PC-3 (cell line): ENCODE measurements at regions not wholly inside any gene's neighbourhood (a gene's known extent, or its start where the extent isn't known, plus 50 kb on each side); places are given as distances from the start of the nearest gene placed in this dataset.

Source experiments
- ATAC-seq: fragments of 200-7000 bp; cut with Tn5 transposase; 2 replicates; pipeline ENCODE4 v1.9.1; 2020; ENCODE audit warnings: mild to moderate bottlenecking, moderate library complexity
- BruUV-seq: library from RNA; stranded (reverse); fragments of 400-500 nt; replicated peaks from 2 replicates; lab custom pipeline; 2021; lab: Mats Ljungman, UMichigan
- CTCF ChIA-PET: fragments of 300-600 bp; sonication (Branson Sonifier 250); formaldehyde crosslinking; loops from one replicate; lab custom pipeline; 2022; ENCODE audit warnings: antibody characterized with exemption; lab: Charles Lee
- POLR2A ChIA-PET: fragments of 300-600 bp; sonication (Branson Sonifier 250); formaldehyde crosslinking; loops from one replicate; lab custom pipeline; 2022; ENCODE audit warnings: antibody characterized with exemption; ENCODE audit not compliant: unreplicated experiment; lab: Charles Lee
- DNase-seq: peaks from one replicate; pipeline ENCODE4 v3.0.0-alpha.2; 2015
- H2AFZ ChIP-seq: fragments of 300-600 bp; sonication (generic); 2 replicates; pipeline ENCODE4 v1.6.0; 2016; ENCODE audit warnings: antibody characterized with exemption, low read length
- H3F3A ChIP-seq: fragments of 300-600 bp; sonication (generic); one replicate; pipeline ENCODE4 v1.6.0; 2017; ENCODE audit warnings: antibody characterized with exemption, low read length, control low read depth, mild to moderate bottlenecking; ENCODE audit not compliant: unreplicated experiment
- H3K27ac ChIP-seq: fragments of 300-600 bp; sonication (generic); 2 replicates; pipeline ENCODE4 v1.5.1; 2016; ENCODE audit warnings: mild to moderate bottlenecking, low read length
- H3K27me3 ChIP-seq: fragments of 300-600 bp; sonication (generic); 2 replicates; pipeline ENCODE4 v1.6.1; 2016; ENCODE audit warnings: low read length, mixed read lengths
- H3K36me3 ChIP-seq: fragments of 300-600 bp; sonication (generic); 2 replicates; pipeline ENCODE4 v1.6.1; 2016; ENCODE audit warnings: low read depth, mixed run types, low read length, mixed read lengths
- H3K4me1 ChIP-seq: fragments of 300-600 bp; sonication (generic); 2 replicates; pipeline ENCODE4 v1.5.1; 2016; ENCODE audit warnings: low read length; ENCODE audit not compliant: insufficient read depth
- H3K4me2 ChIP-seq: fragments of 300-600 bp; sonication (generic); 2 replicates; pipeline ENCODE4 v1.6.0; 2016; ENCODE audit warnings: low read length
- H3K4me3 ChIP-seq: fragments of 300-600 bp; sonication (generic); 2 replicates; pipeline ENCODE4 v1.5.1; 2016; ENCODE audit warnings: mild to moderate bottlenecking, low read length, mixed read lengths
- H3K79me2 ChIP-seq: fragments of 300-600 bp; sonication (generic); 2 replicates; pipeline ENCODE4 v1.6.1; 2017; ENCODE audit warnings: low read length, mixed read lengths
- H3K9ac ChIP-seq: fragments of 300-600 bp; sonication (generic); 2 replicates; pipeline ENCODE4 v1.6.0; 2016; ENCODE audit warnings: mild to moderate bottlenecking, low read length
- H3K9me2 ChIP-seq: fragments of 300-600 bp; sonication (generic); replicated peaks from 2 replicates; pipeline ENCODE4 v1.6.1; 2016; ENCODE audit warnings: mixed run types, low read length, mixed read lengths
- H3K9me3 ChIP-seq: fragments of 300-600 bp; sonication (generic); 2 replicates; pipeline ENCODE4 v1.6.1; 2016; ENCODE audit warnings: low read length, mixed read lengths
- H4K20me1 ChIP-seq: fragments of 300-600 bp; sonication (generic); 2 replicates; pipeline ENCODE4 v1.6.1; 2016; ENCODE audit warnings: low read length, mixed read lengths
- EZH2 ChIP-seq: fragments of 300-600 bp; sonication (generic); IDR thresholded peaks from one replicate; pipeline ENCODE4 v1.6.1; 2017; ENCODE audit warnings: antibody characterized with exemption, mild to moderate bottlenecking, low read length; ENCODE audit not compliant: unreplicated experiment
- EZH2phosphoT487 ChIP-seq: fragments of 300-600 bp; sonication (generic); IDR thresholded peaks from 2 replicates; pipeline ENCODE4 v1.6.1; 2018; ENCODE audit warnings: mild to moderate bottlenecking, antibody characterized with exemption, low read length, borderline replicate concordance
- intact Hi-C: fragments of 100-400 bp; cut with micrococcal nuclease; formaldehyde crosslinking; loops from 2 replicates; pipeline ENCODE4 v1.9.0; 2023
- TF ChIP-seq, protein P1 (sequence below): fragments of 300-600 bp; sonication (generic); conservative IDR thresholded peaks from 2 replicates; pipeline ENCODE4 v1.5.1; 2017; ENCODE audit warnings: antibody characterized with exemption, low read depth, mild to moderate bottlenecking, low read length

DNA sequence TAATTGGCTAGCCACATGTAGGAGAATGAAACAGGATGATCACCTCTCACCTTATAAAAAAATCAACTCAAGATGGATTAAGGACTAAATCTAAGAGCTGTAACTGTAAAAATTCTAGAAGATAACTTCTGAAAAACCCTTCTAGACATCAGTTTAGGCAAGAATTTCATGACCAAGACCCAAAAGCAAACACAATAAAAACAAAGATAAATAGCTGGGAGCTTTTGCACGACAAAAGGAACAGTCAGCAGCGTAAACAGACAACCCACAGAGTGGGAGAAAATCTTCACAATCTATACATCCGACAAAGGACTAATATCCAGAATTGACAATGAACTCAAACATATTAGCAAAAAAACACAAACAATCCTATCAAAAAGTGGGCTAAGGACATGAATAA lies 316.3 kb downstream of the METTL4 start:
- no peaks in the 10 kb centered on the region for H3K36me3 ChIP-seq
- H3K9me3 ChIP-seq: no peaks in the 10 kb centered on the region
- POLR2A ChIA-PET: interaction anchor here (0.6 kb wide), 1 partner anchor 13 kb away, joined by 3 read pairs; no protein-coding TSS in a partner anchor
- ATAC-seq: peak; percentile 60
- BruUV-seq: no TSS peak
- no peaks in the 10 kb centered on the region for H3K9me2 ChIP-seq
- H3K79me2 ChIP-seq: no peaks in the 10 kb centered on the region
- no peaks in the 10 kb centered on the region for H3F3A ChIP-seq
- H3K4me2 ChIP-seq: no peak overlapping the region
- H3K4me3 ChIP-seq: no peak overlapping the region
- intact Hi-C loops: loop anchor here (5.0 kb wide), 2 partner anchors 68 to 262 kb away; no protein-coding TSS in a partner anchor
- H3K27me3 ChIP-seq: no peaks in the 10 kb centered on the region
- peak overlapping the region; percentile 46; the same call in 1 of the 2 replicates for H3K27ac ChIP-seq
- no peak overlapping the region for H3K9ac ChIP-seq
- peak; percentile 56 for DNase-seq
- H3K4me1 ChIP-seq: peaks cover 31% of the 10 kb centered on the region
- CTCF ChIA-PET: no interaction called here
- no peaks in the 10 kb centered on the region for H4K20me1 ChIP-seq
- H2AFZ ChIP-seq: no peak overlapping the region
- TF ChIP-seq EZH2phosphoT487: no peak
- TF ChIP-seq, protein P1, sequence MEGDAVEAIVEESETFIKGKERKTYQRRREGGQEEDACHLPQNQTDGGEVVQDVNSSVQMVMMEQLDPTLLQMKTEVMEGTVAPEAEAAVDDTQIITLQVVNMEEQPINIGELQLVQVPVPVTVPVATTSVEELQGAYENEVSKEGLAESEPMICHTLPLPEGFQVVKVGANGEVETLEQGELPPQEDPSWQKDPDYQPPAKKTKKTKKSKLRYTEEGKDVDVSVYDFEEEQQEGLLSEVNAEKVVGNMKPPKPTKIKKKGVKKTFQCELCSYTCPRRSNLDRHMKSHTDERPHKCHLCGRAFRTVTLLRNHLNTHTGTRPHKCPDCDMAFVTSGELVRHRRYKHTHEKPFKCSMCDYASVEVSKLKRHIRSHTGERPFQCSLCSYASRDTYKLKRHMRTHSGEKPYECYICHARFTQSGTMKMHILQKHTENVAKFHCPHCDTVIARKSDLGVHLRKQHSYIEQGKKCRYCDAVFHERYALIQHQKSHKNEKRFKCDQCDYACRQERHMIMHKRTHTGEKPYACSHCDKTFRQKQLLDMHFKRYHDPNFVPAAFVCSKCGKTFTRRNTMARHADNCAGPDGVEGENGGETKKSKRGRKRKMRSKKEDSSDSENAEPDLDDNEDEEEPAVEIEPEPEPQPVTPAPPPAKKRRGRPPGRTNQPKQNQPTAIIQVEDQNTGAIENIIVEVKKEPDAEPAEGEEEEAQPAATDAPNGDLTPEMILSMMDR: no peak
- no peak for TF ChIP-seq EZH2

DNA sequence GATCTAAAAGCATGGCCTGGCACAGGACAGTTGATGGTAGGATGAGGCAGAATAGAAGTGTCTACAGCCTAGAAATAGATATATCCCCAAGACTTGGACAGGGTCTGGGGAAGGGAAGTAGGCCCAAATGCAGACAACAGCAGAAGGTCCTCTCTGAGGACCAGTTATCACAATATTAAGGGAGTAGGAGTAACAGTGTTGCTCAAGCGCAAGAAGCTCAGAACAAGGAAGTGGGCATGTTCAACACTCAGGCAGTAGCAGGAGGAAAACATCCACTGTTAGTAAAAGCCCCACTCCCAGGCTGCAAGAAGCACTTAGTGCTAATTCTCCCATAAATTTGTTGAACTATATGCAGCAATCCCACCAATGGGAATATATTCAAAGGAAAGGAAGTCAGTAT lies 314.7 kb downstream of the METTL4 start:
- POLR2A ChIA-PET: no interaction called here
- H2AFZ ChIP-seq: no peak overlapping the region
- BruUV-seq: no TSS peak

DNA sequence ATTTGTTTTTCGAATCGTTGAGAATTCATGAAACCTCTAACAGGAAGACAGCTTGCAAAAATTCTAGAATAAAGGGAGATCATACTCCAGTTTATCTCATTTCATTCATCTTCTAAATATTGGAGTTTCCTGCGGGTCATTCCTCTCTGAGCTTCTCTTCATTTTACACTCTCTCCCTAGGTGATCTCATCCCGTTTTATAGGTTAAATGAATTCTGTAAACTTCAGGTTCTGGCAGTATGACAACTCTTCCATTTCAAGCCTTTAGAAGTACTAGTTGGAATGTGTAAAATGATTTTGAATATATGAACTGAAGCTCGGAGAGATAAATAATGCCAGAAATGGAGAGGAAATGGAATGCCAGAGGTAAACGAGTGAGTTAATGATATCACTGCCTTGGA lies 312.4 kb downstream of the METTL4 start:
- Histone ChIP-seq H3K4me2 (peak overlapping the region; percentile 36), H3K27ac (peak overlapping the region; percentile 13), H4K20me1 (no peaks in the 10 kb centered on the region), H3F3A (no peaks in the 10 kb centered on the region), H3K27me3 (no peaks in the 10 kb centered on the region), H3K4me1 (peaks cover 37% of the 10 kb centered on the region), H3K79me2 (no peaks in the 10 kb centered on the region), H3K4me3 (peak overlapping the region; percentile 22; the same call in 1 of the 2 replicates), H3K9me2 (no peaks in the 10 kb centered on the region), H2AFZ (peak overlapping the region; percentile 33; the same call in 1 of the 2 replicates), H3K9me3 (no peaks in the 10 kb centered on the region), H3K9ac (no peak overlapping the region), H3K36me3 (no peaks in the 10 kb centered on the region)
- TF ChIP-seq EZH2phosphoT487: no peak
- TF ChIP-seq EZH2: no peak
- TF ChIP-seq, protein P1: no peak
- peak; percentile 81 for ATAC-seq
- POLR2A ChIA-PET: interaction anchor here (0.6 kb wide), 1 partner anchor 296 kb away, joined by 6 read pairs; no protein-coding TSS in a partner anchor
- intact Hi-C loops: loop anchor here (2.0 to 5.0 kb wide), 5 partner anchors 44 to 258 kb away; no protein-coding TSS in a partner anchor
- CTCF ChIA-PET: interaction anchor here (0.5 to 0.6 kb wide), 2 partner anchors 17 to 18 kb away, joined by 3 read pairs; no protein-coding TSS in a partner anchor
- DNase-seq: peak; percentile 89
- no TSS peak for BruUV-seq

More for the DNA sequence above, 314.7 kb downstream of the METTL4 start:
- Histone ChIP-seq H3K36me3 (no peaks in the 10 kb centered on the region), H3K9me3 (no peaks in the 10 kb centered on the region), H3F3A (no peaks in the 10 kb centered on the region), H3K4me3 (no peak overlapping the region), H3K79me2 (no peaks in the 10 kb centered on the region), H4K20me1 (no peaks in the 10 kb centered on the region), H3K4me2 (no peak overlapping the region), H3K27me3 (no peaks in the 10 kb centered on the region), H3K4me1 (peaks cover 37% of the 10 kb centered on the region), H3K27ac (no peak overlapping the region), H3K9ac (no peak overlapping the region), H3K9me2 (no peaks in the 10 kb centered on the region)
- TF ChIP-seq EZH2phosphoT487 (no peak), EZH2 (no peak)
- TF ChIP-seq, protein P1: no peak
- ATAC-seq: no peak
- CTCF ChIA-PET: no interaction called here
- intact Hi-C loops: loop anchor here (5.0 kb wide), 2 partner anchors 69 to 261 kb away; no protein-coding TSS in a partner anchor
- no peak for DNase-seq
